HEK293T (cell line): ENCODE measurements at regions not wholly inside any gene's neighbourhood (a gene's known extent, or its start where the extent isn't known, plus 50 kb on each side); places are given as distances from the start of the nearest gene placed in this dataset.

Experiments
- CTCF ChIA-PET: fragments of 350-600 bp; formaldehyde crosslinking; extraction: SDS; loops from one replicate; lab custom pipeline; 2021; ENCODE audit warnings: antibody characterized with exemption, inconsistent platforms; lab: Yijun Ruan, JAX
- POLR2A ChIA-PET: fragments of 350-600 bp; formaldehyde crosslinking; extraction: SDS; loops from one replicate; lab custom pipeline; 2020; ENCODE audit warnings: antibody characterized with exemption, inconsistent platforms; lab: Yijun Ruan, JAX
- DNase-seq: peaks from one replicate; pipeline ENCODE4 v3.0.0; 2012; ENCODE audit warnings: mixed read lengths; ENCODE audit errors: extremely low spot score
- ARNT ChIP-seq: fragments of 450-650 bp; IDR thresholded peaks from 2 replicates; pipeline ENCODE4 v1.6.1; 2017; ENCODE audit warnings: mild to moderate bottlenecking
- BHLHE40 ChIP-seq: fragments of 450-650 bp; IDR thresholded peaks from 2 replicates; pipeline ENCODE4 v1.6.1; 2016; ENCODE audit warnings: mild to moderate bottlenecking, moderate library complexity, borderline replicate concordance
- CTBP1 ChIP-seq: fragments of 450-650 bp; IDR thresholded peaks from 2 replicates; pipeline ENCODE4 v1.6.1; 2016; ENCODE audit warnings: borderline replicate concordance
- ELF4 ChIP-seq: fragments of 450-650 bp; IDR thresholded peaks from 2 replicates; pipeline ENCODE4 v1.6.1; 2017; ENCODE audit warnings: antibody characterized with exemption
- FOXA1 ChIP-seq: fragments of 450-650 bp; IDR thresholded peaks from 2 replicates; pipeline ENCODE4 v1.6.1; 2016; ENCODE audit warnings: mild to moderate bottlenecking
- FOXK2 ChIP-seq: fragments of 450-650 bp; IDR thresholded peaks from 2 replicates; pipeline ENCODE4 v1.6.1; 2016; ENCODE audit warnings: mild to moderate bottlenecking
- FOXM1 ChIP-seq: fragments of 450-650 bp; IDR thresholded peaks from 2 replicates; pipeline ENCODE4 v1.6.1; 2017; ENCODE audit warnings: mild to moderate bottlenecking, borderline replicate concordance
- HDGF ChIP-seq: fragments of 450-650 bp; IDR thresholded peaks from 2 replicates; pipeline ENCODE4 v1.6.1; 2017; ENCODE audit warnings: antibody characterized with exemption, borderline replicate concordance
- L3MBTL2 ChIP-seq: fragments of 450-650 bp; conservative IDR thresholded peaks from 2 replicates; pipeline ENCODE4 v1.6.1; 2016; ENCODE audit warnings: mild to moderate bottlenecking
- LEF1 ChIP-seq: fragments of 450-650 bp; IDR thresholded peaks from 2 replicates; pipeline ENCODE4 v1.6.1; 2017; ENCODE audit warnings: mild to moderate bottlenecking, borderline replicate concordance
- NFRKB ChIP-seq: fragments of 450-650 bp; IDR thresholded peaks from 2 replicates; pipeline ENCODE4 v1.6.1; 2016; ENCODE audit warnings: mild to moderate bottlenecking, moderate library complexity
- PKNOX1 ChIP-seq: fragments of 450-650 bp; IDR thresholded peaks from 2 replicates; pipeline ENCODE4 v1.6.1; 2016
- SP1 ChIP-seq: fragments of 450-650 bp; IDR thresholded peaks from 2 replicates; pipeline ENCODE4 v1.6.1; 2017
- SUZ12 ChIP-seq: fragments of 450-650 bp; IDR thresholded peaks from 2 replicates; pipeline ENCODE4 v1.6.1; 2016; ENCODE audit warnings: mild to moderate bottlenecking
- TARDBP ChIP-seq: fragments of 450-650 bp; IDR thresholded peaks from 2 replicates; pipeline ENCODE4 v1.6.1; 2016
- ZNF384 ChIP-seq: fragments of 450-650 bp; IDR thresholded peaks from 2 replicates; pipeline ENCODE4 v1.6.1; 2016

DNA sequence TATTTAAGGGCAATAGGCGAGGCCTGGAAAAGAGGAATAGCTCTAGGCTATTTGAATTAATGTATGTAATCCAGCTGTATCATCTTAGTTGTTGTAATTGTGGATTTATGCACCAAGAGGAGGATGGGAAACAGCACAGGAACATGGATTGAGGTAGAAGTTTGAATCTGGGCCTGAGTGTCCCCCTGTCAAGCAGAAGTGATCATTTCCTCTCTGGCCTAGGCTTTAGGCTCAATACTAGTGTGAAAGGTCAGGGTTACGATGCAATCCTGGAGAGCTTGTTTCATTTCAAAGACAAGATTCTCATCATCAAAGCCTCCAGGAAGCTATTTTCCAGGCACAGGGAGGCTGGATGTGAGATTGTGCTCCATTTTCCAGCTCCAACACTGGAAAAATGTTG lies 77.9 kb upstream of the HSD17B12 start:
- no peak for DNase-seq
- ChIA-PET POLR2A (no interaction called here), CTCF (no interaction called here)
- TF ChIP-seq LEF1 (no peak), BHLHE40 (no peak), SP1 (no peak), HDGF (no peak), FOXK2 (no peak), NFRKB (no peak), ZNF384 (no peak), ARNT (no peak), PKNOX1 (no peak), CTBP1 (no peak), L3MBTL2 (no peak), FOXM1 (no peak), ELF4 (no peak), SUZ12 (no peak), FOXA1 (no peak), TARDBP (no peak)

DNA sequence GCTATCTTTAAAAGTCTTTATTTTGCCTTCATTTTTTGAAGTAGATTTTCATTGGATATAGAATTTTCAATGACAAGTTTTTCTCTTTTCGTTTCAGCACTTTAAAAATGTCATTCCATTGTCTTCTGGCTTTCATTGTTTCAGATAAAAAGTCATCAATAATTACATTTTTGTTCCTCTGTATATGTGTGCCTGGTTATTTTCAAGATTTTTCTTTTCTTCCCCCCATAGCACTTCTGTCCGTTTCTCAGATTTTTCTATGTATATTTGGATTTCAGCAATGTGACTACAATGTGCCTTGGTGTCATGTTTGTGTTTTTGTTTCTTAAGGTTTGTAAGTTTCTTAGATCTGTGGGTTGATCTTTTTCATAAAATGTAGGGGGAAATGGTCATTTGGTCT lies 66.3 kb upstream of the HSD17B12 start:
- TF ChIP-seq SUZ12 (no peak), FOXA1 (no peak), HDGF (no peak), ARNT (no peak), L3MBTL2 (no peak), ELF4 (no peak), FOXK2 (no peak), LEF1 (no peak), NFRKB (no peak), SP1 (no peak), PKNOX1 (no peak), FOXM1 (no peak), TARDBP (no peak)
- no peak for DNase-seq
- ChIA-PET POLR2A (no interaction called here), CTCF (no interaction called here)

- ChIA-PET CTCF (no interaction called here), POLR2A (no interaction called here)
- TF ChIP-seq LEF1: no peak
- TF ChIP-seq ARNT: no peak
- no peak for TF ChIP-seq L3MBTL2
- TF ChIP-seq FOXK2: no peak
- no peak for TF ChIP-seq HDGF
- TF ChIP-seq TARDBP: no peak
- no peak for TF ChIP-seq SUZ12
- no peak for TF ChIP-seq PKNOX1
- no peak for TF ChIP-seq BHLHE40
- no peak for TF ChIP-seq CTBP1
- no peak for TF ChIP-seq FOXM1
- no peak for DNase-seq
Observed at GRCh38 chr11:43619863-43620505, 60.6 kb upstream of the HSD17B12 start.

DNA sequence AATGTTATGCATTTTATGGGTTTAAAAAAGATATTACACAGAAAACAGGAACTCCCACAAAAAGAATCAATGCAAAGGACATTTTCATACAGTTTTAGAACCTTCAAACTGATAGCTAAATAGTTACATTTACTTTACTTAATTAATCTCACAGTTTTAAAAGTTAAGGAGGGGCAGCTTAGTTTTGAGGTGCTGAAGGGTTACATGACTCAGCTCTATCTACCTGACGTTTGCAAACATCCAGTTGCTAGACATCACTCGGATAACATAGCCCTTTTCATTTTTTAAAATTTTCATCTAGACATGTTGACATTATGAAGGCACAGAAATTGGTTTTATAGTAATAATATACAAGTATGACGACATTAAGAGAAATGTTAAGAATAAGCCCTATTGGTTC lies 53.7 kb upstream of the HSD17B12 start:
- TF ChIP-seq HDGF (no peak), SP1 (no peak), LEF1 (no peak), PKNOX1 (no peak), FOXK2 (no peak), FOXA1 (no peak), ZNF384 (no peak), ARNT (no peak), SUZ12 (no peak), L3MBTL2 (no peak), NFRKB (no peak), BHLHE40 (no peak), TARDBP (no peak), CTBP1 (no peak)
- DNase-seq: no peak
- ChIA-PET POLR2A (no interaction called here), CTCF (no interaction called here)
